ENCODE measurements at regions not wholly inside any gene's neighbourhood (a gene's known extent, or its start where the extent isn't known, plus 50 kb on each side); places are given as distances from the start of the nearest gene placed in this dataset.

GRCh38 chr5:122229551-122229950 is 82.5 kb upstream of the SNCAIP start:
- DNase-seq (ENCODE audit: low read depth), result no peak
- no peak for TF ChIP-seq CTCF (IDR thresholded peaks at IDR 0.05; ENCODE audit: insufficient read depth, low read length)

GRCh38 chr5:122236270-122237040 is 75.6 kb upstream of the SNCAIP start:
- H3K4me3 ChIP-seq (ENCODE audit: low read depth, low read length), result no peak overlapping the region
- TF ChIP-seq CTCF (IDR thresholded peaks at IDR 0.05; ENCODE audit: insufficient read depth, low read length), result no peak
- DNase-seq (ENCODE audit: low read depth), result no peak

More at GRCh38 chr5:122229551-122229950, 82.5 kb upstream of the SNCAIP start:
- no peak overlapping the region for H3K4me3 ChIP-seq (ENCODE audit: low read depth, low read length)

- no peak overlapping the region for H3K4me3 ChIP-seq (ENCODE audit: low read depth, low read length)
- no peak for DNase-seq (ENCODE audit: low read depth)
- no peak for TF ChIP-seq CTCF (IDR thresholded peaks at IDR 0.05; ENCODE audit: insufficient read depth, low read length)
These were observed 74.1 kb upstream of the SNCAIP start for GRCh38 chr5:122237906-122238305.

GRCh38 chr5:122252319-122252718 is 59.7 kb upstream of the SNCAIP start:
- no peak for DNase-seq (ENCODE audit: low read depth)
- H3K4me3 ChIP-seq (ENCODE audit: low read depth, low read length), result no peak overlapping the region
- TF ChIP-seq CTCF (IDR thresholded peaks at IDR 0.05; ENCODE audit: insufficient read depth, low read length), result no peak

GRCh38 chr5:122253794-122254193 is 58.2 kb upstream of the SNCAIP start:
- no peak for DNase-seq (ENCODE audit: low read depth)
- TF ChIP-seq CTCF (IDR thresholded peaks at IDR 0.05; ENCODE audit: insufficient read depth, low read length), result no peak
- no peak overlapping the region for H3K4me3 ChIP-seq (ENCODE audit: low read depth, low read length)

- DNase-seq (ENCODE audit: low read depth), result no peak
- H3K4me3 ChIP-seq (ENCODE audit: low read depth, low read length), result no peak overlapping the region
- no peak for TF ChIP-seq CTCF (IDR thresholded peaks at IDR 0.05; ENCODE audit: insufficient read depth, low read length)
These were observed 55.6 kb upstream of the SNCAIP start for GRCh38 chr5:122256388-122256787.

GRCh38 chr5:122257000-122257399 is 55.0 kb upstream of the SNCAIP start:
- H3K4me3 ChIP-seq (ENCODE audit: low read depth, low read length), result no peak overlapping the region
- DNase-seq (ENCODE audit: low read depth), result no peak
- no peak for TF ChIP-seq CTCF (IDR thresholded peaks at IDR 0.05; ENCODE audit: insufficient read depth, low read length)
